HepG2 (cell line): ENCODE measurements at regions not wholly inside any gene's neighbourhood (a gene's known extent, or its start where the extent isn't known, plus 50 kb on each side); places are given as distances from the start of the nearest gene placed in this dataset.
A peak's percentile ranks its signal among the peaks of the same experiment; 100 is the strongest.

ENCODE experiments used
- ATAC-seq: fragments of 200-7000 bp; cut with Tn5 transposase; 3 replicates; pipeline ENCODE4 v1.9.1; 2020; ENCODE audit warnings: mild to moderate bottlenecking, moderate library complexity
- BruUV-seq: library from RNA; stranded (reverse); fragments of 400-500 nt; replicated peaks from 2 replicates; lab custom pipeline; 2021; lab: Mats Ljungman, UMichigan
- CTCF ChIA-PET: fragments of 300-600 bp; formaldehyde crosslinking; extraction: SDS; loops from one replicate; lab custom pipeline; 2021; ENCODE audit warnings: low total read pairs, inconsistent platforms, low intra/inter-chr PET ratio; lab: Yijun Ruan, JAX
- POLR2A ChIA-PET: fragments of 350-600 bp; sonication (Branson Sonifier 250); formaldehyde crosslinking; loops from one replicate; lab custom pipeline; 2020; ENCODE audit warnings: antibody characterized with exemption, inconsistent platforms; lab: Yijun Ruan, JAX
- DNase-seq: peaks from one replicate; pipeline ENCODE4 v3.0.0-alpha.2; 2015; ENCODE audit warnings: low spot score
- FAIRE-seq: peaks from 3 replicates; lab custom pipeline; 2011; peaks lifted over from hg19 to GRCh38; lab: Jason Lieb, UNC
- H2AFZ ChIP-seq: one replicate; pipeline ENCODE4 v1.6.1; 2011; ENCODE audit warnings: low read length, inconsistent platforms
- H3K27ac ChIP-seq: fragments of 300-600 bp; 3 replicates; pipeline ENCODE4 v1.8.0; 2011; ENCODE audit warnings: mixed run types, mild to moderate bottlenecking, mixed read lengths, low read length, inconsistent platforms; ENCODE audit not compliant: insufficient read depth; ENCODE audit errors: extremely low read length
- H3K27me3 ChIP-seq, 2 experiments: fragments of 200-600 bp in 1 of 2; 2 replicates in 1 of 2; 3 replicates in 1 of 2; pipeline versions ENCODE4 v1.6.0 to v1.8.0; 2011; ENCODE audit warnings: low read length in 2 of 2, mild to moderate bottlenecking in 2 of 2, moderate library complexity in 2 of 2, inconsistent platforms in 1 of 2; ENCODE audit not compliant: insufficient read depth in 2 of 2, control insufficient read depth in 1 of 2
- H3K36me3 ChIP-seq, 2 experiments: fragments of 200-600 bp in 1 of 2; replicated peaks in 1 of 2; 2 replicates in 1 of 2; 3 replicates in 1 of 2; pipeline versions ENCODE4 v1.5.1 to v1.8.0; 2011; ENCODE audit warnings: low read length in 2 of 2, inconsistent platforms in 1 of 2; ENCODE audit not compliant: insufficient read depth in 2 of 2, control insufficient read depth in 1 of 2
- H3K4me1 ChIP-seq: 2 replicates; pipeline ENCODE4 v1.5.1; 2012; ENCODE audit warnings: low read length, inconsistent platforms; ENCODE audit not compliant: insufficient read depth
- H3K4me2 ChIP-seq: 2 replicates; pipeline ENCODE4 v1.6.0; 2011; ENCODE audit warnings: low read depth, low read length, inconsistent platforms
- H3K4me3 ChIP-seq, 3 experiments: fragments of 200-600 bp in 1 of 3; sonication (generic), shearing (Covaris generic) in 1 of 3; replicated peaks in 1 of 3; 2 replicates each; pipeline ENCODE4 v1.5.1; 2011 to 2016; ENCODE audit warnings: low read length in 3 of 3, inconsistent platforms in 2 of 3, low read depth in 2 of 3, mild to moderate bottlenecking in 2 of 3, control low read depth in 1 of 3, mixed read lengths in 1 of 3; ENCODE audit not compliant: insufficient read depth in 1 of 3
- H3K79me2 ChIP-seq: one replicate; pipeline ENCODE4 v1.6.1; 2011; ENCODE audit warnings: low read length, inconsistent platforms; ENCODE audit not compliant: insufficient read depth
- H3K9ac ChIP-seq: 2 replicates; pipeline ENCODE4 v1.6.0; 2011; ENCODE audit warnings: mild to moderate bottlenecking, low read depth, low read length, inconsistent platforms; ENCODE audit not compliant: insufficient read depth
- H3K9me3 ChIP-seq: 2 replicates; pipeline ENCODE4 v1.5.1; 2012; ENCODE audit warnings: mild to moderate bottlenecking, low read length
- H4K20me1 ChIP-seq: 2 replicates; pipeline ENCODE4 v1.6.0; 2011; ENCODE audit warnings: inconsistent platforms, mild to moderate bottlenecking, low read length, moderate library complexity; ENCODE audit not compliant: insufficient read depth
- KDM2A ChIP-seq: sonication (generic); formaldehyde crosslinking; IDR thresholded peaks from 2 replicates; pipeline ENCODE4 v1.4.0; 2020; ENCODE audit warnings: low read depth, missing genetic modification reagents, borderline replicate concordance
- RARG ChIP-seq: sonication (generic); formaldehyde crosslinking; IDR thresholded peaks from 2 replicates; pipeline ENCODE4 v1.4.0; 2020; ENCODE audit warnings: low read depth, mild to moderate bottlenecking, missing genetic modification reagents
- SP1 ChIP-seq, 2 experiments: fragments of 450-650 bp in 1 of 2; sonication (generic) in 1 of 2; formaldehyde crosslinking in 1 of 2; IDR thresholded peaks; 2 replicates each; pipeline versions ENCODE4 v1.4.0 to v1.6.1; 2016 to 2020; ENCODE audit warnings: missing genetic modification reagents in 1 of 2
- SUZ12 ChIP-seq: fragments of 150-350 bp; IDR thresholded peaks from 2 replicates; pipeline ENCODE4 v1.6.1; 2014; ENCODE audit warnings: low read depth, low read length
- THAP11 ChIP-seq: IDR thresholded peaks from 2 replicates; pipeline ENCODE4 v1.6.1; 2016; ENCODE audit warnings: missing biosample characterization, missing genetic modification reagents
- ZNF205 ChIP-seq: IDR thresholded peaks from 2 replicates; pipeline ENCODE4 v1.6.1; 2018; ENCODE audit warnings: missing biosample characterization, missing genetic modification reagents
- ZNF446 ChIP-seq: sonication (generic); formaldehyde crosslinking; IDR thresholded peaks from 2 replicates; pipeline ENCODE4 v1.5.0; 2020; ENCODE audit warnings: mild to moderate bottlenecking, missing genetic modification reagents
- WGBS: methylation state at CpG from one replicate; pipeline ENCODE4 v1.1.6; 2017; ENCODE audit warnings: low lambda C conversion rate; 5-methylcytosine and 5-hydroxymethylcytosine counted together
- in situ Hi-C: cut with HindIII; loops from 2 replicates; pipeline ENCODE4 v1.10.0; 2017; ENCODE audit warnings: low pct_unique_long_range_greater_than_20kb; ENCODE audit not compliant: extremely low pct_ligation_motif_present
- intact Hi-C: fragments of 100-400 bp; cut with micrococcal nuclease; formaldehyde crosslinking; loops from one replicate; pipeline ENCODE4 v1.10.0; 2022; ENCODE audit not compliant: unreplicated experiment

DNA sequence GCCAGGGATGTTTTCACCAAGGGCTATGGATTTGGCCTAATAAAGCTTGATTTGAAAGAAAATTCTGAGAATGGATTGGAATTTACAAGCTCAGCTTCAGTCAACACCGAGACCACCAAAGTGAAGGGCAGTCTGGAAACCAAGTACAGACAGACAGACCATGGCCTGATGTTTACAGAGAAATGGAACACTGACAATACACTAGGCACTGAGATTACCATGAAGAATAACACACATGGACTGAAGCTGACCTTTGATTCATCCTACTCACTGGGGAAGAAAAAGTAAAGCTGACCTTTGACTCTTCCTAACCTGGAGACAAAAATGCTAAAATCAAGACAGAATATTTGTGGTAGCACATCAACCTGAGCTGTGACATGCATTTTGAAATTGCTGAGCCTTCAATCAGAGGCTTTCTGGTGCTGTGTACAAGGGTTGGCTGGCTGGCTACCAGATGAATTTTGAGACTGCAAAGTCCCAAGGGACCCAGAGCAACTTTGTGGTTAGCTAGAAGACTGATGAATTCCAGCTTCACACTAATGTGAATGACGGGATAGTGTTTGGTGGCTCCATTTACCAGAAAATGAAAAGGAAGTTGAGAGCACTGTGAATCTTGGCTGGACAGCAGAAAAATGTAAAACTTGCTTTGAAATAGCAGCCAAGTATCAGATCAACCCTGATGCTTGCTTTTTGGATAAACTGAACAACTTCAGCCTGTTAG is 190.4 kb upstream of the KCTD3 start:
- BruUV-seq: no TSS peak
- H3K79me2 ChIP-seq: no peaks in the 10 kb centered on the region
- no peak for DNase-seq
- in situ Hi-C loops: no loop called here
- no peaks in the 10 kb centered on the region for H4K20me1 ChIP-seq
- CTCF ChIA-PET: no interaction called here
- no peak overlapping the region for H2AFZ ChIP-seq
- no peaks in the 10 kb centered on the region for H3K36me3 ChIP-seq
- no peak overlapping the region for H3K27ac ChIP-seq
- H3K4me2 ChIP-seq: no peak overlapping the region
- 0% methylated on average over 2 of the region's 2 CpGs for WGBS
- FAIRE-seq: no peak
- H3K9me3 ChIP-seq: no peaks in the 10 kb centered on the region
- H3K27me3 ChIP-seq: no peaks in the 10 kb centered on the region
- intact Hi-C loops: no loop called here
- POLR2A ChIA-PET: no interaction called here
- peaks cover 8% of the 10 kb centered on the region; the same call in 1 of the 2 replicates for H3K4me1 ChIP-seq
- H3K4me3 ChIP-seq: no peak overlapping the region
- H3K9ac ChIP-seq: no peak overlapping the region
- no peak for ATAC-seq
- TF ChIP-seq ZNF205 (CRISPR knock-in tag): 0 out of 2 replicates have a peak, but pooled peaks have one; percentile 63
- no peak for TF ChIP-seq ZNF446 (CRISPR knock-in tag)

DNA sequence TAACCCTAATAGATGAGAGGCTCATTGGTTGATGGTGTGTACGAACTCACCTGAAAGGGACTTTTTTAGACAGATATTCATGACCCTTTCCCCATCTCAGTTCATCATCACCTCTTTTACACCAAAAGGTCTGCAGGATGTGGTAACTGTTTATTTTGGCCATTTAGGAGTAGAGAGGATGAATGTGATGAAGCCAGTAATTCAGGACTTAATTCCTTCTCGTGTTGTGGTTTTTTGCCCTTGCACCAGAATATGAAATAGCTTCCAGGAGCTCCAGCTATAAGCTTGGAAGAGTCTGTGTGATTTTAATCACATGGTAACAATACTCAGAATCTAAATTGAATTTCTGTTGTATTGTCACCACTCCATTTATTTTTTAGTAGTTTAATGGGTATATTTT is 189.4 kb upstream of the KCTD3 start:
- intact Hi-C loops (no loop called here), in situ Hi-C loops (no loop called here)
- CTCF ChIA-PET: no interaction called here
- H3K4me1 ChIP-seq: peaks cover 8% of the 10 kb centered on the region; the same call in 1 of the 2 replicates
- 0% methylated on average over 2 of the region's 2 CpGs for WGBS
- no peak for ATAC-seq
- no peak overlapping the region for H2AFZ ChIP-seq
- no peak overlapping the region for H3K9ac ChIP-seq
- no peak for TF ChIP-seq RARG (CRISPR knock-in tag)
- TF ChIP-seq SUZ12: no peak
- no peak for TF ChIP-seq KDM2A (CRISPR knock-in tag)
- TF ChIP-seq SP1 (IDR thresholded peaks at IDR 0.05): no peak
- no peak for TF ChIP-seq SP1 (CRISPR knock-in tag; IDR thresholded peaks at IDR 0.05)
- no peak for TF ChIP-seq THAP11 (CRISPR knock-in tag)
- TF ChIP-seq, all 625 proteins: peak for 0
- H3K79me2 ChIP-seq: no peaks in the 10 kb centered on the region
- H4K20me1 ChIP-seq: no peaks in the 10 kb centered on the region
- no peak overlapping the region for H3K27ac ChIP-seq
- H3K4me2 ChIP-seq: no peak overlapping the region
- no peaks in the 10 kb centered on the region for H3K36me3 ChIP-seq
- H3K9me3 ChIP-seq: no peaks in the 10 kb centered on the region
- FAIRE-seq (no peak), DNase-seq (no peak)
- POLR2A ChIA-PET: no interaction called here
- no TSS peak for BruUV-seq
- no peaks in the 10 kb centered on the region for H3K27me3 ChIP-seq
- no peak overlapping the region for H3K4me3 ChIP-seq
